IPS DF 6.9 (cell line): ENCODE measurements at regions not wholly inside any gene's neighbourhood (a gene's known extent, or its start where the extent isn't known, plus 50 kb on each side); places are given as distances from the start of the nearest gene placed in this dataset.

Experiments used
- DNase-seq: peaks from one replicate; pipeline ENCODE4 v3.0.0-alpha.2; 2013; ENCODE audit warnings: low read depth, low spot score
- H3K27ac ChIP-seq: one replicate; pipeline ENCODE4 v1.5.1; 2013; ENCODE audit warnings: low read length, control low read depth
- H3K27me3 ChIP-seq: 2 replicates; pipeline ENCODE4 v1.6.1; 2013; ENCODE audit warnings: mild to moderate bottlenecking, low read length; ENCODE audit not compliant: control insufficient read depth, insufficient read depth
- H3K36me3 ChIP-seq: 2 replicates; pipeline ENCODE4 v1.6.1; 2013; ENCODE audit warnings: low read length; ENCODE audit not compliant: control insufficient read depth, insufficient read depth
- H3K4me1 ChIP-seq: 2 replicates; pipeline ENCODE4 v1.6.1; 2013; ENCODE audit warnings: low read length; ENCODE audit not compliant: control insufficient read depth, insufficient read depth
- H3K4me3 ChIP-seq: 2 replicates; pipeline ENCODE4 v1.5.1; 2013; ENCODE audit warnings: mild to moderate bottlenecking, low read length
- H3K9me3 ChIP-seq: 2 replicates; pipeline ENCODE4 v1.6.1; 2013; ENCODE audit warnings: low read length, inconsistent platforms; ENCODE audit not compliant: control insufficient read depth, insufficient read depth
- WGBS: extraction: QIAGEN DNeasy Blood & Tissue Kit; methylation state at CpG from one replicate; pipeline ENCODE4 v1.1.7; 2013; ENCODE audit warnings: mixed read lengths, missing lambda C conversion rate; ENCODE audit not compliant: insufficient read length, insufficient coverage; 5-methylcytosine and 5-hydroxymethylcytosine counted together

GRCh38 chr2:53275743-53276142 lies 491.9 kb upstream of the CHAC2 start:
- no peak overlapping the region for H3K27ac ChIP-seq
- H3K27me3 ChIP-seq: no peaks in the 10 kb centered on the region
- DNase-seq: no peak
- no peaks in the 10 kb centered on the region for H3K9me3 ChIP-seq
- no peak overlapping the region for H3K4me3 ChIP-seq
- H3K4me1 ChIP-seq: no peaks in the 10 kb centered on the region
- no CpG with 5 or more reads among the region's 1 CpG for WGBS
- no peaks in the 10 kb centered on the region for H3K36me3 ChIP-seq

- no peak overlapping the region for H3K4me3 ChIP-seq
- no peaks in the 10 kb centered on the region for H3K9me3 ChIP-seq
- H3K36me3 ChIP-seq: no peaks in the 10 kb centered on the region
- WGBS: no CpG with 5 or more reads among the region's 3 CpGs
- H3K4me1 ChIP-seq: no peaks in the 10 kb centered on the region
- H3K27ac ChIP-seq: no peak overlapping the region
- H3K27me3 ChIP-seq: no peaks in the 10 kb centered on the region
- no peak for DNase-seq
Measured at GRCh38 chr2:53268626-53269025, 499.0 kb upstream of the CHAC2 start.

- Histone ChIP-seq H3K27me3 (no peaks in the 10 kb centered on the region), H3K4me1 (no peaks in the 10 kb centered on the region), H3K27ac (no peak overlapping the region), H3K4me3 (no peak overlapping the region), H3K36me3 (no peaks in the 10 kb centered on the region), H3K9me3 (no peaks in the 10 kb centered on the region)
- no peak for DNase-seq
- WGBS: no CpG with 5 or more reads among the region's 2 CpGs
Measured at GRCh38 chr2:53268086-53268485, 499.5 kb upstream of the CHAC2 start.

GRCh38 chr2:53265544-53266299 lies 501.9 kb upstream of the CHAC2 start:
- Histone ChIP-seq H3K9me3 (no peaks in the 10 kb centered on the region), H3K4me1 (no peaks in the 10 kb centered on the region), H3K4me3 (no peak overlapping the region), H3K27me3 (no peaks in the 10 kb centered on the region), H3K27ac (no peak overlapping the region), H3K36me3 (no peaks in the 10 kb centered on the region)
- WGBS: no CpG with 5 or more reads among the region's 3 CpGs
- DNase-seq: no peak

GRCh38 chr2:53260568-53260967 lies 507.0 kb upstream of the CHAC2 start:
- WGBS: no CpG with 5 or more reads among the region's 5 CpGs
- H3K4me1 ChIP-seq: no peaks in the 10 kb centered on the region
- no peaks in the 10 kb centered on the region for H3K9me3 ChIP-seq
- H3K4me3 ChIP-seq: no peak overlapping the region
- H3K36me3 ChIP-seq: no peaks in the 10 kb centered on the region
- H3K27me3 ChIP-seq: no peaks in the 10 kb centered on the region
- H3K27ac ChIP-seq: no peak overlapping the region
- no peak for DNase-seq

GRCh38 chr2:53259395-53260009 lies 508.1 kb upstream of the CHAC2 start:
- H3K27me3 ChIP-seq: no peaks in the 10 kb centered on the region
- DNase-seq: no peak
- no peaks in the 10 kb centered on the region for H3K36me3 ChIP-seq
- no peak overlapping the region for H3K4me3 ChIP-seq
- H3K9me3 ChIP-seq: no peaks in the 10 kb centered on the region
- no peaks in the 10 kb centered on the region for H3K4me1 ChIP-seq
- no peak overlapping the region for H3K27ac ChIP-seq
- no CpG with 5 or more reads among the region's 29 CpGs for WGBS

- Histone ChIP-seq H3K9me3 (no peaks in the 10 kb centered on the region), H3K4me3 (no peak overlapping the region)
- no CpG with 5 or more reads among the region's 3 CpGs for WGBS
Measured at GRCh38 chr2:53257287-53257686, 510.3 kb upstream of the CHAC2 start.

GRCh38 chr2:53253244-53253643 lies 514.4 kb upstream of the CHAC2 start:
- no peaks in the 10 kb centered on the region for H3K36me3 ChIP-seq
- H3K4me3 ChIP-seq: no peak overlapping the region
- H3K9me3 ChIP-seq: no peaks in the 10 kb centered on the region
- no peak for DNase-seq
- no peaks in the 10 kb centered on the region for H3K27me3 ChIP-seq
- H3K4me1 ChIP-seq: no peaks in the 10 kb centered on the region
- WGBS: no CpG with 5 or more reads among the region's 2 CpGs
- H3K27ac ChIP-seq: no peak overlapping the region

More at GRCh38 chr2:53257287-53257686, 510.3 kb upstream of the CHAC2 start:
- no peak overlapping the region for H3K27ac ChIP-seq
- no peaks in the 10 kb centered on the region for H3K4me1 ChIP-seq
- H3K36me3 ChIP-seq: no peaks in the 10 kb centered on the region
- no peaks in the 10 kb centered on the region for H3K27me3 ChIP-seq
- no peak for DNase-seq

- no peak overlapping the region for H3K27ac ChIP-seq
- no peak for DNase-seq
- H3K36me3 ChIP-seq: no peaks in the 10 kb centered on the region
- H3K4me3 ChIP-seq: no peak overlapping the region
- WGBS: no CpG with 5 or more reads among the region's 1 CpG
- H3K9me3 ChIP-seq: no peaks in the 10 kb centered on the region
- H3K27me3 ChIP-seq: no peaks in the 10 kb centered on the region
- H3K4me1 ChIP-seq: no peaks in the 10 kb centered on the region
Measured at GRCh38 chr2:53252115-53252514, 515.5 kb upstream of the CHAC2 start.

GRCh38 chr2:53247956-53248735 lies 519.5 kb upstream of the CHAC2 start:
- WGBS: no CpG with 5 or more reads among the region's 6 CpGs

More at GRCh38 chr2:53247956-53248735, 519.5 kb upstream of the CHAC2 start:
- Histone ChIP-seq H3K27ac (no peak overlapping the region), H3K27me3 (no peaks in the 10 kb centered on the region), H3K36me3 (no peaks in the 10 kb centered on the region), H3K4me1 (no peaks in the 10 kb centered on the region), H3K4me3 (no peak overlapping the region), H3K9me3 (no peaks in the 10 kb centered on the region)
- no peak for DNase-seq
